Type B pancreatic cell (in vitro differentiated cells): ENCODE measurements at regions not wholly inside any gene's neighbourhood (a gene's known extent, or its start where the extent isn't known, plus 50 kb on each side); places are given as distances from the start of the nearest gene placed in this dataset.
"Not testable (repeated sequence)": the region's sequence is repeated elsewhere in the genome, so short reads cannot be mapped to it uniquely, and the experiment has no call there.

Experiments
- DNase-seq: peaks from one replicate; pipeline ENCODE4 v3.0.0; 2021; ENCODE audit warnings: mixed read lengths; ENCODE audit not compliant: unreplicated experiment; ENCODE audit errors: extremely low spot score
- H3K27ac Mint-ChIP-seq: 2 replicates; pipeline ENCODE4 v1.8.0; 2021; ENCODE audit warnings: mild to moderate bottlenecking, mixed read lengths
- H3K27me3 Mint-ChIP-seq: 2 replicates; pipeline ENCODE4 v1.8.0; 2021; ENCODE audit warnings: mixed read lengths
- H3K36me3 Mint-ChIP-seq: 2 replicates; pipeline ENCODE4 v1.8.0; 2021; ENCODE audit warnings: mixed read lengths
- H3K4me1 Mint-ChIP-seq: one replicate; pipeline ENCODE4 v1.8.0; 2021; ENCODE audit warnings: mixed read lengths; ENCODE audit not compliant: unreplicated experiment
- H3K4me3 Mint-ChIP-seq: 2 replicates; pipeline ENCODE4 v1.8.0; 2021; ENCODE audit warnings: mild to moderate bottlenecking, mixed read lengths
- H3K9me3 Mint-ChIP-seq: 2 replicates; pipeline ENCODE4 v1.8.0; 2021; ENCODE audit warnings: mixed read lengths
- TF ChIP-seq, protein P1 (sequence below): fragments of 200-600 bp; sonication (generic); conservative IDR thresholded peaks from 2 replicates; pipeline ENCODE4 v1.5.0; 2021; ENCODE audit warnings: antibody characterized with exemption, mild to moderate bottlenecking

DNA sequence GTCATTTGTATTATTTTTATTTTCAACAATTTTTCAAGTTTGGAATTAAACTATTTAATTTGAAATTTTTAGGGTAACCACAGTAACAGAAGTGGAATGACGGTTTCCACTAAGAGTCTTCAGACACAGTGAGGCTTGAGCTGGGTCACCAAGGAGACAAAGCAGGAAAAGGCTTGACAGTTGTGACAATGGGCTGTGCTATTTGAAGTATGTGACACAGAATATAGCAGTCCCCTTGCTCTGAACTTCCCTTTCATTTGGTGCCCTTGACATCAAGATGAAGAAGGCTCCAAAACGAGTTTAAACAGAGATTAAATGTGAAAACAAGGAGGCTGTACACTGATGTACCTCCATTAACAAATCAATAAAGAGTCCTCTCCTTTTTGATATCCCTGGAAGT is 265.4 kb upstream of the DLGAP1 start:
- Mint-ChIP-seq H3K4me3 (no peak overlapping the region), H3K9me3 (no peaks in the 10 kb centered on the region), H3K4me1 (no peaks in the 10 kb centered on the region)

DNA sequence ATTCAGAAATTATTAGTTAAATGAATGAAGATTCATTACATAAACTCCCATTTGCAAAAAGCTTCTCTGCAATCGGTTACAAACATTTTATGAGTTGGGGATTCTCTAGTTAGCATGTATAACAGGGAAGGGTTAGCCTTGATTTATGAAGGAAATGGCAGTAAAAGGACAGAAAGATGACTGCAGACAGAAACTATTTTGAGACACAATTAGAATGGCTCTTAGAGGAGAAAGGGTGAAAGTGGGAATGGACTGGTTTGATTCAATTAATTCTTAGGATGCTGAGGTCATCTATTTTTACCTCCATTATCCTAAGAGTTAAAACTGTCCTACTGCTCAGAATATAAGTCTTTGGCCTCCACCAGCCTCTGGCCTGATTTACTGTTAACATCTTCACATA is 250.8 kb upstream of the DLGAP1 start:
- TF ChIP-seq, protein P1, sequence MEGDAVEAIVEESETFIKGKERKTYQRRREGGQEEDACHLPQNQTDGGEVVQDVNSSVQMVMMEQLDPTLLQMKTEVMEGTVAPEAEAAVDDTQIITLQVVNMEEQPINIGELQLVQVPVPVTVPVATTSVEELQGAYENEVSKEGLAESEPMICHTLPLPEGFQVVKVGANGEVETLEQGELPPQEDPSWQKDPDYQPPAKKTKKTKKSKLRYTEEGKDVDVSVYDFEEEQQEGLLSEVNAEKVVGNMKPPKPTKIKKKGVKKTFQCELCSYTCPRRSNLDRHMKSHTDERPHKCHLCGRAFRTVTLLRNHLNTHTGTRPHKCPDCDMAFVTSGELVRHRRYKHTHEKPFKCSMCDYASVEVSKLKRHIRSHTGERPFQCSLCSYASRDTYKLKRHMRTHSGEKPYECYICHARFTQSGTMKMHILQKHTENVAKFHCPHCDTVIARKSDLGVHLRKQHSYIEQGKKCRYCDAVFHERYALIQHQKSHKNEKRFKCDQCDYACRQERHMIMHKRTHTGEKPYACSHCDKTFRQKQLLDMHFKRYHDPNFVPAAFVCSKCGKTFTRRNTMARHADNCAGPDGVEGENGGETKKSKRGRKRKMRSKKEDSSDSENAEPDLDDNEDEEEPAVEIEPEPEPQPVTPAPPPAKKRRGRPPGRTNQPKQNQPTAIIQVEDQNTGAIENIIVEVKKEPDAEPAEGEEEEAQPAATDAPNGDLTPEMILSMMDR = no peak
- Mint-ChIP-seq H3K36me3 (no peaks in the 10 kb centered on the region), H3K4me3 (no peak overlapping the region), H3K9me3 (no peaks in the 10 kb centered on the region), H3K27me3 (no peaks in the 10 kb centered on the region), H3K27ac (no peak overlapping the region), H3K4me1 (no peaks in the 10 kb centered on the region)
- DNase-seq = no peak

More for the DNA sequence above, 265.4 kb upstream of the DLGAP1 start:
- Mint-ChIP-seq H3K27me3 (no peaks in the 10 kb centered on the region), H3K36me3 (no peaks in the 10 kb centered on the region), H3K27ac (no peak overlapping the region)
- TF ChIP-seq, protein P1 = no peak
- DNase-seq = no peak

DNA sequence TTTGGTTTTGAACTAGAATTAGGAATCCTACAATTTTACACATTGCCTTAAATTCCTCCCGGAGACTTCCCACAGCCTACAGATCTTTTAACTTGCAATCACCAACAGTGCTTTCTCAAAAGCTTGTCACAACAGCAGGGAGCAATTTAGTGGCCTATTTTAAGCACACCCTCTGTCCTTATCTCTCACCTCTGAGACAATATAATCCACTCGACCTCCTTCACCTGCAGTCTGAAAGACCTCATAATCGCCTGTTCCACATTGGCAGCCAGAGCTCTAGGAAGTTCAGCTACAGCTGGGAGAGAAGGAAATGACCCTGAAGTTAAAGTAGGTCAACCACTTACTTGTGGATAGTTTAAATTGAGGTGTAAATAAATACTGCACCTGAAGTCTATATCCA is 249.7 kb upstream of the DLGAP1 start:
- DNase-seq = no peak
- Mint-ChIP-seq H3K27ac (no peak overlapping the region), H3K27me3 (no peaks in the 10 kb centered on the region), H3K9me3 (no peaks in the 10 kb centered on the region), H3K36me3 (no peaks in the 10 kb centered on the region), H3K4me1 (no peaks in the 10 kb centered on the region), H3K4me3 (no peak overlapping the region)
- TF ChIP-seq, protein P1 = no peak

DNA sequence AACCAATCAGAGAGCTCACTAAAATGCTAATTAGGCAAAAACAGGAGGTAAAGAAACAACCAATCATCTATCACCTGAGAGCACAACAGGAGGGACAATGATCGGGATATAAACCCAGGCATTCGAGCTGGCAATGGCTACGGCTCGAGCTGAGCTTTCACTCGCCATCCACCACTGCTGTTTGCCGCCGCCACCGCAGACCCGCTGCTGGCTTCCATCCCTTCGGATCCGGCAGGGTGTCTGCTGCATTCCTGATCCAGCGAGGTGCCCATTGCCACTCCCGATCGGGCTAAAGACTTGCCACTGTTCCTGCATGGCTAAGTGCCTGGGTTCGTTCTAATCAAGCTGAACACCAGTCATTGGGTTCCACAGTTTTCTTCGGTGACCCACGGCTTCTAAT is 236.7 kb upstream of the DLGAP1 start:
- Mint-ChIP-seq H3K27ac (no peak overlapping the region), H3K36me3 (no peaks in the 10 kb centered on the region), H3K4me1 (no peaks in the 10 kb centered on the region), H3K27me3 (peaks cover 5% of the 10 kb centered on the region), H3K4me3 (no peak overlapping the region), H3K9me3 (peaks cover 9% of the 10 kb centered on the region)
- no peak for DNase-seq
- TF ChIP-seq, protein P1 = no peak

DNA sequence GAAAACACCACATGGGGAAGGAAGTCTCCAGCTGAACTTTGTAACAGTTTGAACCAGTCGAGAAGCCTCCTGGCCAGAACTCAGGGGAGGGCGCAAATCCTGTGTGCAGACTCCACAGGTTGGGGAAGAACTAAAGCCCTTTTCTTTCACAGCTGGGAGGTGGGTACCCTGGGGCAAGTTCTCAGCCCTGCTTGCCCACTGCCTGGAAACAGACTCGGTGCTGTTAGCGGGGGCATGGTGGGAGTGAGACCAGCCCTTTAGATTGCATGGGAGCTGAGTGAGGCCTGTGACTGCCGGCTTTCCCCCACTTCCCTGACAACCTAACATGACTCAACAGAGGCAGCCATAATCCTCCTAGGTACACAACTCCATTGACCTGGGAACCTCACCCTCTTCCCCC is 223.6 kb upstream of the DLGAP1 start:
- not testable (repeated sequence) for H3K4me3 Mint-ChIP-seq, H3K36me3 Mint-ChIP-seq, H3K27me3 Mint-ChIP-seq, H3K9me3 Mint-ChIP-seq, H3K27ac Mint-ChIP-seq, H3K4me1 Mint-ChIP-seq, DNase-seq

DNA sequence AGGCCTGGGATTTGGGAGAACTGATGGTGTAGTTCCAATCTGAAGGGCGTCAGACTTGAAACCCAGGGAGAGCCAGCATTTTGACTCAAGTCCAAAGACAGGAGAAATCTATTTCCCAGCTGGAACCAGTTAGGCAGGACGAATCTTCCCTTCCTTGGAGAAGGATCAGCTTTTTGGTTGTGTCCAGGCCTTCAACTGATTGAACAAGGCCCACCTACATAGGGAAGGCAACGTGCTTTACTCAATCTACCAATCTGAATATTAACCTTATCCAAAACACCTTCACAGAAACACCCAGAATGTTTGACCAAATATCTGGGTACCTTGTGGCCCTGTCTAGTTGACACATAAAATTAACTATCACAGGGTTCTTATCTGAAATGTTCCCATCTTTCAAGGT is 221.9 kb upstream of the DLGAP1 start:
- TF ChIP-seq, protein P1 = no peak
- no peaks in the 10 kb centered on the region for H3K4me1 Mint-ChIP-seq
- no peaks in the 10 kb centered on the region for H3K9me3 Mint-ChIP-seq
- H3K4me3 Mint-ChIP-seq = no peak overlapping the region
- no peak overlapping the region for H3K27ac Mint-ChIP-seq
- no peak for DNase-seq
- peaks cover 3% of the 10 kb centered on the region for H3K27me3 Mint-ChIP-seq
- no peaks in the 10 kb centered on the region for H3K36me3 Mint-ChIP-seq
